ENCODE measurements at regions not wholly inside any gene's neighbourhood (a gene's known extent, or its start where the extent isn't known, plus 50 kb on each side); places are given as distances from the start of the nearest gene placed in this dataset.

GRCh38 chr2:146537477-146537876 lies 1307.4 kb upstream of the ACVR2A start:
- no peak for DNase-seq (ENCODE audit: low read depth in 1 of 2, low spot score in 1 of 2)
- H3K4me3 ChIP-seq (replicated peaks; ENCODE audit: insufficient read depth, low read length) = no peak overlapping the region
- no peak overlapping the region for H3K27ac ChIP-seq (replicated peaks)
- no peaks in the 10 kb centered on the region for H3K27me3 ChIP-seq (ENCODE audit: insufficient read depth, poor library complexity, severe bottlenecking)
- TF ChIP-seq POLR2AphosphoS5 (IDR thresholded peaks at IDR 0.05; ENCODE audit: low read depth) = no peak

- DNase-seq (ENCODE audit: low read depth in 1 of 2, low spot score in 1 of 2) = no peak
- TF ChIP-seq REST (IDR thresholded peaks at IDR 0.05; ENCODE audit: insufficient replicate concordance, low read depth) (no peak), POLR2AphosphoS5 (IDR thresholded peaks at IDR 0.05; ENCODE audit: low read depth) (no peak), SPI1 (IDR thresholded peaks at IDR 0.05; ENCODE audit: borderline replicate concordance, low read depth) (no peak), GABPA (IDR thresholded peaks at IDR 0.05; ENCODE audit: low read depth) (no peak), CTCF (IDR thresholded peaks at IDR 0.05; ENCODE audit: insufficient read depth, low read length) (no peak)
- no peak overlapping the region for H3K4me3 ChIP-seq (replicated peaks; ENCODE audit: insufficient read depth, low read length)
Observed at GRCh38 chr2:146532509-146533147, 1312.2 kb upstream of the ACVR2A start.

GRCh38 chr2:146532009-146532408 lies 1312.8 kb upstream of the ACVR2A start:
- no peak for DNase-seq (ENCODE audit: low read depth in 1 of 2, low spot score in 1 of 2)
- no peaks in the 10 kb centered on the region for H3K27me3 ChIP-seq (ENCODE audit: insufficient read depth, poor library complexity, severe bottlenecking)
- H3K4me3 ChIP-seq (replicated peaks; ENCODE audit: insufficient read depth, low read length) = no peak overlapping the region
- H3K27ac ChIP-seq (replicated peaks) = no peak overlapping the region
- TF ChIP-seq CTCF (IDR thresholded peaks at IDR 0.05; ENCODE audit: insufficient read depth, low read length) (no peak), REST (IDR thresholded peaks at IDR 0.05; ENCODE audit: insufficient replicate concordance, low read depth) (no peak), GABPA (IDR thresholded peaks at IDR 0.05; ENCODE audit: low read depth) (no peak), POLR2AphosphoS5 (IDR thresholded peaks at IDR 0.05; ENCODE audit: low read depth) (no peak), SPI1 (IDR thresholded peaks at IDR 0.05; ENCODE audit: borderline replicate concordance, low read depth) (no peak)

More at GRCh38 chr2:146532509-146533147, 1312.2 kb upstream of the ACVR2A start:
- no peak overlapping the region for H3K27ac ChIP-seq (replicated peaks)
- H3K27me3 ChIP-seq (ENCODE audit: insufficient read depth, poor library complexity, severe bottlenecking) = no peaks in the 10 kb centered on the region

- TF ChIP-seq GABPA (IDR thresholded peaks at IDR 0.05; ENCODE audit: low read depth) (no peak), POLR2AphosphoS5 (IDR thresholded peaks at IDR 0.05; ENCODE audit: low read depth) (no peak), REST (IDR thresholded peaks at IDR 0.05; ENCODE audit: insufficient replicate concordance, low read depth) (no peak), CTCF (IDR thresholded peaks at IDR 0.05; ENCODE audit: insufficient read depth, low read length) (no peak), SPI1 (IDR thresholded peaks at IDR 0.05; ENCODE audit: borderline replicate concordance, low read depth) (no peak)
- Histone ChIP-seq H3K27ac (replicated peaks) (no peak overlapping the region), H3K27me3 (ENCODE audit: insufficient read depth, poor library complexity, severe bottlenecking) (no peaks in the 10 kb centered on the region), H3K4me3 (replicated peaks; ENCODE audit: insufficient read depth, low read length) (no peak overlapping the region)
- no peak for DNase-seq (ENCODE audit: low read depth in 1 of 2, low spot score in 1 of 2)
Observed at GRCh38 chr2:146530886-146531285, 1313.9 kb upstream of the ACVR2A start.

Data from HL-60 (cell line).